ENCODE measurements at regions not wholly inside any gene's neighbourhood (a gene's known extent, or its start where the extent isn't known, plus 50 kb on each side); places are given as distances from the start of the nearest gene placed in this dataset.

DNA sequence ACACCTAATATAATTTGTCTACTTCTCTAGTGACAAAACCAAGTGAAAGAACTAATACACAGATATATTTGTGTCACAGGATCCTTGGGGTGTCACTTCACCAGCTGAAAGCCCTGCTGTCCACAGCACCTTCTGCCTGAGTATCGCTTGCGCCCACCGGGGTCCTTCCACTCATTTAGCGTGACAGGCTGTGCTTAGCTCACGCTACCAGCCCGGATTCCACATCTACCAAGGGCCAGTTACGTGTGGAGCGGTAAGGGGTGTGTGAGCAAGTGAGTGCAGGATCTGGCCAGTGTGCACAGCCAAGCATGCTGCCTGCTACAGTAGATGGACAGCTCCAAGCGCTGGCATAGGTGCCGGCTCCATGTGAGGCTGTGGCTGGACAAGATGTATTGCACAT lies 810.9 kb downstream of the NSUN3 start:
- H3K4me3 Mint-ChIP-seq, result no peak overlapping the region
- peaks cover 2% of the 10 kb centered on the region for H3K36me3 Mint-ChIP-seq (ENCODE audit: low read depth)
- no peaks in the 10 kb centered on the region for H3K27me3 Mint-ChIP-seq (ENCODE audit: low read depth)
- TF ChIP-seq, protein P1, sequence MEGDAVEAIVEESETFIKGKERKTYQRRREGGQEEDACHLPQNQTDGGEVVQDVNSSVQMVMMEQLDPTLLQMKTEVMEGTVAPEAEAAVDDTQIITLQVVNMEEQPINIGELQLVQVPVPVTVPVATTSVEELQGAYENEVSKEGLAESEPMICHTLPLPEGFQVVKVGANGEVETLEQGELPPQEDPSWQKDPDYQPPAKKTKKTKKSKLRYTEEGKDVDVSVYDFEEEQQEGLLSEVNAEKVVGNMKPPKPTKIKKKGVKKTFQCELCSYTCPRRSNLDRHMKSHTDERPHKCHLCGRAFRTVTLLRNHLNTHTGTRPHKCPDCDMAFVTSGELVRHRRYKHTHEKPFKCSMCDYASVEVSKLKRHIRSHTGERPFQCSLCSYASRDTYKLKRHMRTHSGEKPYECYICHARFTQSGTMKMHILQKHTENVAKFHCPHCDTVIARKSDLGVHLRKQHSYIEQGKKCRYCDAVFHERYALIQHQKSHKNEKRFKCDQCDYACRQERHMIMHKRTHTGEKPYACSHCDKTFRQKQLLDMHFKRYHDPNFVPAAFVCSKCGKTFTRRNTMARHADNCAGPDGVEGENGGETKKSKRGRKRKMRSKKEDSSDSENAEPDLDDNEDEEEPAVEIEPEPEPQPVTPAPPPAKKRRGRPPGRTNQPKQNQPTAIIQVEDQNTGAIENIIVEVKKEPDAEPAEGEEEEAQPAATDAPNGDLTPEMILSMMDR (conservative IDR thresholded peaks at IDR 0.05), result no peak
- H3K4me1 Mint-ChIP-seq, result no peaks in the 10 kb centered on the region
- H3K27ac Mint-ChIP-seq (ENCODE audit: unreplicated experiment), result no peak overlapping the region
- peaks cover 7% of the 10 kb centered on the region for H3K9me3 Mint-ChIP-seq
- DNase-seq (ENCODE audit: low read depth, low spot score), result no peak

DNA sequence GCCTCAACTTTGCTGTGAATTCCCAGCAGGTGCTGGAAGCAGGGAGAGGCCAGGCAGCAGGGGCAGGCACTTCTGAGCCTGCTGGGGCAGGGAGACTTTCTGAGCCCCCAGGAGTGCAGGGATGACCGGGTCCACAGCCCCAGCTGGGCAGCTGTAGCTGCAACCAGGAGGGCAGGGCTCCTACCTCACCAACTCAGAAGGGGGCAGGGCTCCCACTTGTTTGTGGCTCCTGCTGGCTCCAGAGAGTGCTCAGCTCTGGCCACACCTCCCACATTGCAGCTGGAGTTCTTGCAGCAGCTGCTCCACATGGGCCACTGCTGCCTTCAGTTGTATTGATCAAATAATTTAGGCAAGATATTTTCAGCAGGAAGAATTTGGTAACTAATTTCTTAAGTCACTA lies 812.3 kb downstream of the NSUN3 start:
- no peaks in the 10 kb centered on the region for H3K27me3 Mint-ChIP-seq (ENCODE audit: low read depth)
- H3K36me3 Mint-ChIP-seq (ENCODE audit: low read depth), result peaks cover 2% of the 10 kb centered on the region
- no peak overlapping the region for H3K27ac Mint-ChIP-seq (ENCODE audit: unreplicated experiment)
- peaks cover 7% of the 10 kb centered on the region for H3K9me3 Mint-ChIP-seq
- DNase-seq (ENCODE audit: low read depth, low spot score), result no peak
- H3K4me3 Mint-ChIP-seq, result no peak overlapping the region
- TF ChIP-seq, protein P1 (conservative IDR thresholded peaks at IDR 0.05), result no peak
- no peaks in the 10 kb centered on the region for H3K4me1 Mint-ChIP-seq

- H3K27ac Mint-ChIP-seq (ENCODE audit: unreplicated experiment), result no peak overlapping the region
- no peaks in the 10 kb centered on the region for H3K4me1 Mint-ChIP-seq
- no peaks in the 10 kb centered on the region for H3K36me3 Mint-ChIP-seq (ENCODE audit: low read depth)
- H3K9me3 Mint-ChIP-seq, result peaks cover 6% of the 10 kb centered on the region
- TF ChIP-seq, protein P1 (conservative IDR thresholded peaks at IDR 0.05), result no peak
- no peaks in the 10 kb centered on the region for H3K27me3 Mint-ChIP-seq (ENCODE audit: low read depth)
- no peak overlapping the region for H3K4me3 Mint-ChIP-seq
- DNase-seq (ENCODE audit: low read depth, low spot score), result no peak
Observed at GRCh38 chr3:94887065-94887464, 824.2 kb downstream of the NSUN3 start.

DNA sequence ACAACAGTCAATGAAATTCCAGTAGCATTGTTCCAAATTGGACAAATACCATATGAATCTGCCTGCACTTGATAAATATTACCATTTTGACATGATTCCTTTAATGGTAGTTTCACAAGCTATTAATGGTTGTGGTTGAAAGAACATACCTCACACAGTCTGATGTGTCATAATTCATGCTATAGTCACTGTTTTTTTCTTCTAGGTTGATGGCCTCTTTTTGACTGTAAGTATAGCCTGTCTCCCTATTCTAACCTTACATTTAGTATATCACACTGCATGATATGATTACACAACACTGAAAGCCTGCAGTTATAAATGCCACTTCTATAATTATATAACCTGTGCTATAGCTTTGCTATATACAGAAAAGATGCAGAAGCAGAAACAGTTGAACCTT lies 834.1 kb downstream of the NSUN3 start:
- Mint-ChIP-seq H3K4me1 (no peaks in the 10 kb centered on the region), H3K27ac (ENCODE audit: unreplicated experiment) (no peak overlapping the region), H3K4me3 (no peak overlapping the region), H3K27me3 (ENCODE audit: low read depth) (no peaks in the 10 kb centered on the region), H3K9me3 (no peaks in the 10 kb centered on the region), H3K36me3 (ENCODE audit: low read depth) (no peaks in the 10 kb centered on the region)
- TF ChIP-seq, protein P1 (conservative IDR thresholded peaks at IDR 0.05), result no peak
- no peak for DNase-seq (ENCODE audit: low read depth, low spot score)

GRCh38 chr3:94904156-94904674 lies 841.4 kb downstream of the NSUN3 start:
- Mint-ChIP-seq H3K27me3 (ENCODE audit: low read depth) (no peaks in the 10 kb centered on the region), H3K36me3 (ENCODE audit: low read depth) (no peaks in the 10 kb centered on the region), H3K4me1 (peaks cover 5% of the 10 kb centered on the region), H3K4me3 (no peak overlapping the region), H3K9me3 (no peaks in the 10 kb centered on the region), H3K27ac (ENCODE audit: unreplicated experiment) (no peak overlapping the region)
- no peak for DNase-seq (ENCODE audit: low read depth, low spot score)
- TF ChIP-seq, protein P1 (conservative IDR thresholded peaks at IDR 0.05), result no peak

DNA sequence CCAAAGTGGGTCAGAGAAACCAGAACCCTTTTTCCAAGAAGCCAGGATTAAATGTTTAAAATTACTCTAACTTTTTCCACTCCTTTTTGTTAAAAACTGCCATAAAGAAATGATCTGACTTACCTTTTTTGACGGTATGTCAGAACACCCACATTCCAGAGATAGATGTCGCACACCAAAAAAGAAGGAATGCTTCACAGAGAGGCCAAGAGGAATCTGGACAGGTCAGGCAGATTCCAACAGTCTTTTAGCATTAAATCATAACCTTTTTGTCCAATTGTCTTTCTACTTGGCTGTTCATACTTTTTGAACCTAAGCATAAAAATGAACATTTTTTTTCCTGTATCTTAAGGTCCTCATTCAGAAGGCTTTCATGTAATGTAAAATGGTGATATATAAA lies 846.9 kb downstream of the NSUN3 start:
- Mint-ChIP-seq H3K36me3 (ENCODE audit: low read depth) (no peaks in the 10 kb centered on the region), H3K4me1 (no peaks in the 10 kb centered on the region)

More for the DNA sequence above, 846.9 kb downstream of the NSUN3 start:
- no peaks in the 10 kb centered on the region for H3K9me3 Mint-ChIP-seq
- TF ChIP-seq, protein P1 (conservative IDR thresholded peaks at IDR 0.05), result no peak
- no peak overlapping the region for H3K4me3 Mint-ChIP-seq
- no peak overlapping the region for H3K27ac Mint-ChIP-seq (ENCODE audit: unreplicated experiment)
- H3K27me3 Mint-ChIP-seq (ENCODE audit: low read depth), result no peaks in the 10 kb centered on the region
- no peak for DNase-seq (ENCODE audit: low read depth, low spot score)

All from neural crest cell (in vitro differentiated cells).